ENCODE measurements at regions not wholly inside any gene's neighbourhood (a gene's known extent, or its start where the extent isn't known, plus 50 kb on each side); places are given as distances from the start of the nearest gene placed in this dataset.

DNA sequence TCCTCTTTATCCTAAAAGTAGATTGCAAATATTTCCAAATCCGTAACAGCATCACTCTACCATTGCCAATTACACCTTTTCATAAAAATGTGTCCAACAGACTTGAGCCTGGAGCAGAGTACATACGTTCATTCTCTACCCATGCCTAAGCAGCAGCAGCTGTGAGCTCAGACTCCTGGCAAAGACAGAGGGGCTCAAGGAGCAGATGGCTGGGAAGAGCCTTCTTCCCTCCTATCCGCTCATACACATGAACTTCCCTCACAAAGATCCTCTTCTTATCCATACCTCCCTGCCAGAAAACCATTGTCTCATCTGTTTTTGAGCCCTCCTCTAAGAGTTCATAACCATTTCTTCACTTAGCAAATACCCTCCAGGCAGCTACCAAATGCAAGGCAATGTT lies 164.3 kb upstream of the ARL4C start (continued):
- no peak for TF ChIP-seq SAP30 (IDR thresholded peaks at IDR 0.05; ENCODE audit: insufficient read depth, insufficient replicate concordance, low read length)
- no peak for TF ChIP-seq SP4 (IDR thresholded peaks at IDR 0.05; ENCODE audit: low read length)
